Lower lobe of right lung (tissue), 2 donors: ENCODE measurements at regions not wholly inside any gene's neighbourhood (a gene's known extent, or its start where the extent isn't known, plus 50 kb on each side); places are given as distances from the start of the nearest gene placed in this dataset.

Experiments used
- ATAC-seq, 2 donors: fragments of 200-7000 bp; cut with Tn5 transposase; one replicate each; pipeline ENCODE4 v1.9.1; 2020 to 2022; ENCODE audit warnings: mild to moderate bottlenecking in 2 of 2, moderate library complexity in 2 of 2
- DNase-seq: peaks from one replicate; pipeline ENCODE4 v3.0.0-alpha.2; 2020
- H3K27ac ChIP-seq: fragments of 200-600 bp; one replicate; pipeline ENCODE4 v1.8.0; 2022
- H3K27me3 ChIP-seq: fragments of 200-600 bp; one replicate; pipeline ENCODE4 v1.8.0; 2022; ENCODE audit warnings: low read depth
- H3K36me3 ChIP-seq: fragments of 200-600 bp; one replicate; pipeline ENCODE4 v1.8.0; 2022; ENCODE audit warnings: mild to moderate bottlenecking
- H3K4me1 ChIP-seq: fragments of 200-600 bp; one replicate; pipeline ENCODE4 v1.8.0; 2022
- H3K4me3 ChIP-seq: fragments of 200-600 bp; one replicate; pipeline ENCODE4 v1.8.0; 2022; ENCODE audit warnings: mild to moderate bottlenecking
- H3K9me3 ChIP-seq: fragments of 200-600 bp; one replicate; pipeline ENCODE4 v1.8.0; 2022
- intact Hi-C: fragments of 100-400 bp; cut with DNase I; formaldehyde crosslinking; loops from one replicate; pipeline ENCODE4 v1.11.0; 2022
- TF ChIP-seq, protein P1 (sequence below): fragments of 200-600 bp; IDR thresholded peaks from one replicate; pipeline ENCODE4 v1.8.0; 2022; ENCODE audit warnings: antibody characterized with exemption, mild to moderate bottlenecking
- donor health status: DM: no; HTN: yes; CAD: no; lungs with severe emphysema.

GRCh38 chr5:174999581-174999980 lies 275.2 kb downstream of the MSX2 start:
- no peaks in the 10 kb centered on the region for H3K4me1 ChIP-seq
- H3K27me3 ChIP-seq: no peaks in the 10 kb centered on the region
- peaks cover 9% of the 10 kb centered on the region for H3K9me3 ChIP-seq
- DNase-seq (no peak), ATAC-seq (no peak)
- intact Hi-C loops: no loop called here
- H3K27ac ChIP-seq: no peak overlapping the region
- no peak overlapping the region for H3K4me3 ChIP-seq
- TF ChIP-seq, protein P1, sequence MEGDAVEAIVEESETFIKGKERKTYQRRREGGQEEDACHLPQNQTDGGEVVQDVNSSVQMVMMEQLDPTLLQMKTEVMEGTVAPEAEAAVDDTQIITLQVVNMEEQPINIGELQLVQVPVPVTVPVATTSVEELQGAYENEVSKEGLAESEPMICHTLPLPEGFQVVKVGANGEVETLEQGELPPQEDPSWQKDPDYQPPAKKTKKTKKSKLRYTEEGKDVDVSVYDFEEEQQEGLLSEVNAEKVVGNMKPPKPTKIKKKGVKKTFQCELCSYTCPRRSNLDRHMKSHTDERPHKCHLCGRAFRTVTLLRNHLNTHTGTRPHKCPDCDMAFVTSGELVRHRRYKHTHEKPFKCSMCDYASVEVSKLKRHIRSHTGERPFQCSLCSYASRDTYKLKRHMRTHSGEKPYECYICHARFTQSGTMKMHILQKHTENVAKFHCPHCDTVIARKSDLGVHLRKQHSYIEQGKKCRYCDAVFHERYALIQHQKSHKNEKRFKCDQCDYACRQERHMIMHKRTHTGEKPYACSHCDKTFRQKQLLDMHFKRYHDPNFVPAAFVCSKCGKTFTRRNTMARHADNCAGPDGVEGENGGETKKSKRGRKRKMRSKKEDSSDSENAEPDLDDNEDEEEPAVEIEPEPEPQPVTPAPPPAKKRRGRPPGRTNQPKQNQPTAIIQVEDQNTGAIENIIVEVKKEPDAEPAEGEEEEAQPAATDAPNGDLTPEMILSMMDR: no peak
- no peaks in the 10 kb centered on the region for H3K36me3 ChIP-seq

- no peaks in the 10 kb centered on the region for H3K4me1 ChIP-seq
- H3K27me3 ChIP-seq: no peaks in the 10 kb centered on the region
- H3K27ac ChIP-seq: no peak overlapping the region
- no peaks in the 10 kb centered on the region for H3K36me3 ChIP-seq
- intact Hi-C loops: no loop called here
- TF ChIP-seq, protein P1: no peak
- peaks cover 9% of the 10 kb centered on the region for H3K9me3 ChIP-seq
- no peak overlapping the region for H3K4me3 ChIP-seq
- DNase-seq (no peak), ATAC-seq (no peak)
Observed at GRCh38 chr5:174998131-174998730, 273.8 kb downstream of the MSX2 start.

DNA sequence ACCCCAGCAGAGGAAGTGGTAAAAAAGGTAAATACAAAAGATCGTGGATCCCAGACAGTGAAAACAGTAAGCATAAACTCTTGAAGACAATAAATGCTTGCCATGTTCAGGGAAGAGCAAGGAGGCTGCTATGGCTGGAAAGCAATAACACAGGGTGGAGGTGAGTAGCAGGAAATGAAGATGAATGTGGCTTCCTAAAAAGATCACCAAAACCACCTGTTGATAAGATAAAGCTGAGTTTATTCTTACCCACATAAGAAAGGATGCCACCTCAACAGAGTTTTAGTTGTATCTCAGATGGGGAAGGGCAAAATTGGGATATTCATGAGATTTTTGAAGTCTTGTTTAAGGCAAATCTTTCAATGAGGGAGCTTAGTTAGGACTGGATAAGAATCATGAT lies 273.3 kb downstream of the MSX2 start:
- no peak for DNase-seq
- intact Hi-C loops: no loop called here
- Histone ChIP-seq H3K27me3 (no peaks in the 10 kb centered on the region), H3K27ac (no peak overlapping the region), H3K9me3 (peaks cover 9% of the 10 kb centered on the region), H3K4me1 (no peaks in the 10 kb centered on the region), H3K36me3 (no peaks in the 10 kb centered on the region), H3K4me3 (no peak overlapping the region)
- TF ChIP-seq, protein P1: no peak
- ATAC-seq: no peak

DNA sequence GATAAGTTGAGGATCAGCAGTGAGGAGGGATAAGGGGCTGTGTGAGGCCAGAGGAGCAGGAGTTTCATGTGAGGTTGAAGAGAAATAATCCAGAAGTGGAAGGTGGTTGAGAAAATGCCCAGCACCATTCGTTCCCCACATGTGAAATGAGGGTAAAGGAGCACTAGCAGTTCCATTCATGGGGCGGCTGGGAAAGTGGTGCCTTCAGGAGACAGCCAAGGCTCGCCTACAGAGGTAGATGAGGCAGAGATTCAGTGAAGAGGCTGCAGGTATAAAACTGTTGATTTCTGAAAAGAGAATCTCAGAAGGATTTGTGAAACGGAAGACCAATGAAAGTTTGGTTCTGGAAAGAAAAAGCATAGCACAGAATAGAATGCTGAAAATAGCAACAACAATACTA lies 272.6 kb downstream of the MSX2 start:
- H3K27ac ChIP-seq: no peak overlapping the region
- DNase-seq (no peak), ATAC-seq (no peak)
- H3K4me1 ChIP-seq: no peaks in the 10 kb centered on the region
- TF ChIP-seq, protein P1: no peak
- H3K36me3 ChIP-seq: no peaks in the 10 kb centered on the region
- intact Hi-C loops: no loop called here
- H3K9me3 ChIP-seq: peaks cover 9% of the 10 kb centered on the region
- H3K4me3 ChIP-seq: no peak overlapping the region
- no peaks in the 10 kb centered on the region for H3K27me3 ChIP-seq

DNA sequence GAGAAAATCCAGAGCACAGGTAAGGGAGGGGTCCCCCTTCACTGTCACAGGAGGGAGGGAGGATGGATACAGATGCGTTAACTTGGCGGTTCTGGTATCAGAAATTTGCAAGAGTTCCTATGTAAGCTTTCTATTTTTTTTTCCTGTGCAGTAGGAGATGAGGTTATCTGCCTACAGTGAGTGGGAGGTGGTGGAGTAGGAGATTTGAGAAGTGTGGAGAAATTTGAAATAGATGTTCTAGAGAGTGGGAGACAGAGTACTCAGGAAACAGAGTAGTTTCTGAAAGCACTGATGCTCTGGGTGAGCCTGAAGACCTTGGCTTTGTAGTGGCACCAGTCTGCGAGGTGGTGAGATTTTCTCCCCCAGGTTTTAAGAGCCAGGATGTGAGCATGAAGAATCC lies 271.4 kb downstream of the MSX2 start:
- TF ChIP-seq, protein P1: no peak
- H3K4me1 ChIP-seq: no peaks in the 10 kb centered on the region
- no peak for DNase-seq
- ATAC-seq: no peak
- H3K9me3 ChIP-seq: peaks cover 9% of the 10 kb centered on the region
- no peak overlapping the region for H3K27ac ChIP-seq
- H3K4me3 ChIP-seq: no peak overlapping the region
- no peaks in the 10 kb centered on the region for H3K27me3 ChIP-seq
- H3K36me3 ChIP-seq: no peaks in the 10 kb centered on the region
- intact Hi-C loops: no loop called here

DNA sequence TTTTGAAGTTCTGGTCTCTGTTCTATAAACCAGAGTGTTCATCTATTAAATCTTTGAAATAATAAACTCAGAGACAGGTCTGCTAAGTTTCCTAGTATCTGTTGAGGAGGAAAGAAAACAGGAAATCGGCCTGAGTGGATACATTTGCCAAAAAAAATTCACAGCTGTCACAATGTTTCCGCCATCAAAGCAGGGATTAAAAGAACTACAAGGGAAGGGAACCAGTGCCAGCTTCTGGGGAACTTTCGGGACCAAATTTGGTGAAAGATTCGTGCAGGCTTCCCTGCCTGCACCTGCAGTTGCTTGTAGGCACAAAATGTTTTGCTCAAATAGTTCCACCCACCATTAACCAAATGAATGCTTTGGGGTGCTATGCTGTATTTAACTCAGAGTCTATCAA lies 267.5 kb downstream of the MSX2 start:
- intact Hi-C loops: no loop called here
- Histone ChIP-seq H3K36me3 (no peaks in the 10 kb centered on the region), H3K27ac (no peak overlapping the region), H3K9me3 (no peaks in the 10 kb centered on the region), H3K4me3 (no peak overlapping the region), H3K27me3 (no peaks in the 10 kb centered on the region), H3K4me1 (no peaks in the 10 kb centered on the region)
- TF ChIP-seq, protein P1: no peak
- ATAC-seq (no peak), DNase-seq (no peak)
